NT2/D1 (cell line): ENCODE measurements at regions not wholly inside any gene's neighbourhood (a gene's known extent, or its start where the extent isn't known, plus 50 kb on each side); places are given as distances from the start of the nearest gene placed in this dataset.

Source experiments
- YY1 ChIP-seq: IDR thresholded peaks from 2 replicates; pipeline ENCODE4 v1.6.1; 2011; ENCODE audit not compliant: insufficient read length, insufficient read depth
- ZNF274 ChIP-seq: IDR thresholded peaks from 2 replicates; pipeline ENCODE4 v1.6.1; 2011; ENCODE audit warnings: mild to moderate bottlenecking, low read depth, low read length

GRCh38 chr2:157032017-157032416 is 225.5 kb upstream of the GALNT5 start:
- no peak for TF ChIP-seq ZNF274
- no peak for TF ChIP-seq YY1
